ENCODE measurements at regions not wholly inside any gene's neighbourhood (a gene's known extent, or its start where the extent isn't known, plus 50 kb on each side); places are given as distances from the start of the nearest gene placed in this dataset.

DNA sequence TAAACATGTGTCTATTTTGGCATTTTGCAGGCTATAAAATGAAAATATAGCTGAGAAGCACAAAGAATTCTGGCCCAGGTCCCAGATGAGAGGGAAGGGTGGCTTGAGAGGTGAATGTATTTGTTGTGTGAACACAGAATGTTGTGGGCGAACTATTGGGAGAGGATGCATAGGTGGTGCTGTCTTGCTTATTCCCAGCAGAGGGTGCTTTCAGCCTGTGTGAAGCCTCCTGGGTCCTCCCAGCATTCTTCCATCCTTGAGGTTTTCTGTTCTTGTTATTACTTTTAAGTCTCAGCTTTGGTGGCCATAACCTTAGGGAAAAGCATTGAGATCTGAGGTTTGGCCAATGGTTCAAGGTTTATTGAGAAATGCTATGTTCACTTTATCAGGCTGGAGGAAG lies 108.7 kb upstream of the SNX19 start:
- Mint-ChIP-seq H3K4me1 (ENCODE audit: low read depth) (peaks cover 7% of the 10 kb centered on the region), H3K9me3 (no peaks in the 10 kb centered on the region), H3K27me3 (ENCODE audit: insufficient read depth) (peaks cover 4% of the 10 kb centered on the region), H3K36me3 (ENCODE audit: low read depth) (no peaks in the 10 kb centered on the region), H3K4me3 (no peak overlapping the region), H3K27ac (no peak overlapping the region)
- TF ChIP-seq, protein P1, sequence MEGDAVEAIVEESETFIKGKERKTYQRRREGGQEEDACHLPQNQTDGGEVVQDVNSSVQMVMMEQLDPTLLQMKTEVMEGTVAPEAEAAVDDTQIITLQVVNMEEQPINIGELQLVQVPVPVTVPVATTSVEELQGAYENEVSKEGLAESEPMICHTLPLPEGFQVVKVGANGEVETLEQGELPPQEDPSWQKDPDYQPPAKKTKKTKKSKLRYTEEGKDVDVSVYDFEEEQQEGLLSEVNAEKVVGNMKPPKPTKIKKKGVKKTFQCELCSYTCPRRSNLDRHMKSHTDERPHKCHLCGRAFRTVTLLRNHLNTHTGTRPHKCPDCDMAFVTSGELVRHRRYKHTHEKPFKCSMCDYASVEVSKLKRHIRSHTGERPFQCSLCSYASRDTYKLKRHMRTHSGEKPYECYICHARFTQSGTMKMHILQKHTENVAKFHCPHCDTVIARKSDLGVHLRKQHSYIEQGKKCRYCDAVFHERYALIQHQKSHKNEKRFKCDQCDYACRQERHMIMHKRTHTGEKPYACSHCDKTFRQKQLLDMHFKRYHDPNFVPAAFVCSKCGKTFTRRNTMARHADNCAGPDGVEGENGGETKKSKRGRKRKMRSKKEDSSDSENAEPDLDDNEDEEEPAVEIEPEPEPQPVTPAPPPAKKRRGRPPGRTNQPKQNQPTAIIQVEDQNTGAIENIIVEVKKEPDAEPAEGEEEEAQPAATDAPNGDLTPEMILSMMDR (IDR thresholded peaks at IDR 0.05) = peak; percentile 83
- DNase-seq = peak; percentile 41

DNA sequence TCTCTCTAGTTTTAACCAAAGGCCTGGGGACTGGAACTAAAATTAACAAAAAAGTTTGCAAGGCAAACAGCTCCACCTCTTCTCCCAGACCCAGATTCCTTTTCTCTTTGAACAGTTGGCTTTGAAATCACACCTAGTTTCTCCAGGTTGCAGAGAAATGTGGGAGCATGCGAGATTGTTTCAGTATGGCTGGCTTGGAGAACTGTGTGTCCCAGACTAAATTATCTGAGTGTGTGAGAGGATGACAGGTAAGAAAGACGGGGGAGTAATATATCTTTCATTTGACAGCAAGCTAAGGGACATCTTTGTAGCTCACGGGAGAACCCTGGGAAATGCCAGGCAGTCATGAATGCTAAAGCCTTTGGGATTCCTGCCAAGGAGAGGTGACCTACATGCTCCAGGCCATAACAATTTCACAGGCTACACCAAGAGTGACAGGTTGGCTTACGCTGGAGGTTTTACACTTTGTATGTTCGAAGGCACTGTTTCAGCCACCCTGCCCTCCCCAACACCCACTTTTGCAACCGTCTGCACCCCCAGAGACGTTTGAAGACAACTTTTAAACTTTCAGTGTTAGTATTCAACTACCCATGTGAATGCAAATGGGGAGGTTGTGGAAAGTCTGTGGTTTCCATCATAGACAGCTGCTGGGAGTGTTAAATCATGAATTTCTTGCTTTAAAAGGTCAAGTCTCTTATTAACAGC lies 109.3 kb upstream of the SNX19 start:
- TF ChIP-seq, protein P1 (IDR thresholded peaks at IDR 0.05) = 0 out of 2 replicates have a peak, but pooled peaks have one; percentile 15
- DNase-seq = no peak
- peaks cover 3% of the 10 kb centered on the region for H3K27me3 Mint-ChIP-seq (ENCODE audit: insufficient read depth)
- H3K27ac Mint-ChIP-seq = no peak overlapping the region
- H3K9me3 Mint-ChIP-seq = no peaks in the 10 kb centered on the region
- peaks cover 7% of the 10 kb centered on the region for H3K4me1 Mint-ChIP-seq (ENCODE audit: low read depth)
- no peak overlapping the region for H3K4me3 Mint-ChIP-seq
- no peaks in the 10 kb centered on the region for H3K36me3 Mint-ChIP-seq (ENCODE audit: low read depth)

DNA sequence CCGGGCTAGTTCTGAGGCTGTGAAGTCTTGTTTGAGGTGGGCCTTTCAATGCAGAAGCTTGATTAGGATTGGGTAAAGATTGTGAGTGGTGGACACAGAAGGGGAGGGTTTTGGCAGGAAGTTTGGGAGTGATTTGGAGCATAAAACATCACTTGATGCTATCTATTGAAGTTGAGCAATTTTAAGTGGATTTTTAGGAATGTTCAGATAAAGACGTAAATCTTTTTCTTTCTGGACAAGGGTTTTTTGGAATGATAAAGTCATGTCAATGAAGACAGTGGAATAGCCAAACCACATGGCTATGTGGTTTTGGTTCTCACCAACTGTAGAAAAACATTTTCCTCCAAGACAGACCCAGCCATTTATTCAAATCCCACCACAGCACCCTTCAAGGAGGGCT lies 111.2 kb upstream of the SNX19 start:
- no peak for DNase-seq
- peaks cover 9% of the 10 kb centered on the region for H3K4me1 Mint-ChIP-seq (ENCODE audit: low read depth)
- TF ChIP-seq, protein P1 (IDR thresholded peaks at IDR 0.05) = no peak
- 0 out of 2 replicates have a peak, but pooled peaks cover 5% of the 10 kb centered on the region for H3K9me3 Mint-ChIP-seq
- no peak overlapping the region for H3K4me3 Mint-ChIP-seq
- peaks cover 7% of the 10 kb centered on the region; the same call in 1 of the 2 replicates for H3K36me3 Mint-ChIP-seq (ENCODE audit: low read depth)
- peaks cover 3% of the 10 kb centered on the region; the same call in 1 of the 2 replicates for H3K27me3 Mint-ChIP-seq (ENCODE audit: insufficient read depth)
- H3K27ac Mint-ChIP-seq = no peak overlapping the region

DNA sequence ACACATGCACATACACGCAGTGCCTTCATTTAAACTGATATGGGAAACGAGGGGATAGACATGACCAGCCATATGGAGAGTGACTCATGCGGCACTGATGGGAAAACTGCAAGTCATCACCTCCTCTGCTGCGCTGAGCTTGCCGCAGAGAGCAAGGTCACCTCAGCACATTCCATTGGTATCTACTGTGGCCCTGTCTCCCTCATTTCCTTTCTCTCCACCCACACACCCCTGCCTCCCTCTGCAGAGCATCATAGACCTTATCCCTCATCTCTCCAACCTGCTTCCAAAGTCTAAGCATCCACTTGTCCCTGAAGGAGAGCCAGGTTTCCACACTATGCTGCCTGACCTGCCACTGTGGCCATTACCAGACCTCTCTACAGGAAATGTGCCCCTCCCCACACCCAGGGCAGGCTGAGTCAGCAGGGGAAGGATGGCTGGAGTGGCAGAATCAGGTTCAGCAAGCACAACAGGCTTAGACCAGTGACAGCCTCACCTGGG lies 116.9 kb upstream of the SNX19 start:
- Mint-ChIP-seq H3K36me3 (ENCODE audit: low read depth) (peaks cover 13% of the 10 kb centered on the region; the same call in 1 of the 2 replicates), H3K27ac (peak overlapping the region; percentile 92), H3K27me3 (ENCODE audit: insufficient read depth) (no peaks in the 10 kb centered on the region; the same call in 1 of the 2 replicates), H3K4me1 (ENCODE audit: low read depth) (peaks cover 25% of the 10 kb centered on the region), H3K4me3 (peak overlapping the region; percentile 18), H3K9me3 (0 out of 2 replicates have a peak, but pooled peaks cover 5% of the 10 kb centered on the region)
- TF ChIP-seq, protein P1 (IDR thresholded peaks at IDR 0.05) = no peak
- DNase-seq = peak; percentile 90

DNA sequence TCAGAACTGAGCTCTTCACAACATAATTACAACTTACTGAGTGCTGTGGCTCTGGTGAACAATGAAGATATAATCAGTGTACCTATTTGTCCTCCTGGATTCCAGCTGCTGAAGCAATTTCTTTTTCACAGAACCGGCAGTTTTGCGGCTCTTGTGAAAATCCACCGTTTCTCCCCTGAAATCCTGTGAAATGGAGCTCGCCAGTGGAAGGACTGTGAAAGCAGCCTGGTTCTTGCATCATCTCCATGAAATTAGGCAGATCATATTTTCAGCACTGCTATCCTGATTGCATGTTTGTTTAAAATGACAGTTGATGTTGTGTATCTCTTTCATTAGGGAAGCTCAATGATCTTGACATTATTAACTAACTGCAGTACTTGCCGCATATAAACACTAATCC lies 120.2 kb upstream of the SNX19 start:
- H3K4me1 Mint-ChIP-seq (ENCODE audit: low read depth) = peaks cover 47% of the 10 kb centered on the region
- H3K36me3 Mint-ChIP-seq (ENCODE audit: low read depth) = peaks cover 11% of the 10 kb centered on the region; the same call in 1 of the 2 replicates
- H3K9me3 Mint-ChIP-seq = 0 out of 2 replicates have a peak, but pooled peaks cover 4% of the 10 kb centered on the region
- H3K27ac Mint-ChIP-seq = no peak overlapping the region
- DNase-seq = no peak
- TF ChIP-seq, protein P1 (IDR thresholded peaks at IDR 0.05) = no peak
- H3K4me3 Mint-ChIP-seq = no peak overlapping the region
- no peaks in the 10 kb centered on the region for H3K27me3 Mint-ChIP-seq (ENCODE audit: insufficient read depth)
